NCI-H748 (cell line): ENCODE measurements at regions not wholly inside any gene's neighbourhood (a gene's known extent, or its start where the extent isn't known, plus 50 kb on each side); places are given as distances from the start of the nearest gene placed in this dataset.
"Not testable (repeated sequence)": the region's sequence is repeated elsewhere in the genome, so short reads cannot be mapped to it uniquely, and the experiment has no call there.

ENCODE experiments used
- DNase-seq: peaks from one replicate; lab custom pipeline; 2025; ENCODE audit not compliant: unreplicated experiment; lab: John Stamatoyannopoulos, UW

GRCh38 chr1:100597061-100597741 is 59.3 kb downstream of the GPR88 start:
- no peak for DNase-seq

DNA sequence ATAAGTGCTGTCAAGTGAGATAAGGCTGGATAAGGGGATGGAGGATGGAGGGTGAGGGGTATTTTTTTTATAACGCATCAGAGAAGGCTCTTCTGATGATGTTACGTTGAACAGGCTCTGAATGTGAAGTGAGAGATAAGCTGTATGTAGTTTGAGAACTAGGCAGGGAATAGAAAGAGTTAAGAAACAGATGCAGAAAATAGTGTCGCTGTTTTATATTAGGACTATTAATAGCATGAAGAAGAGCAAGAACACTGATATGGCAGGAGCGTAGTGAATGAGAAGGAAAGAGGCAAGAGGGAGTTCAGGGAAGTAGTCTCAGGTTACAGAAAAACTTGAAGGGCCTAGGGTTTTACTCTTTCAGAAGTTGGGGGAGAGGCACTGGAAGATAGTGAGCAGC is 59.8 kb downstream of the GPR88 start:
- DNase-seq = no peak

GRCh38 chr1:100600377-100600776 is 62.4 kb downstream of the GPR88 start:
- DNase-seq = not testable (repeated sequence)

DNA sequence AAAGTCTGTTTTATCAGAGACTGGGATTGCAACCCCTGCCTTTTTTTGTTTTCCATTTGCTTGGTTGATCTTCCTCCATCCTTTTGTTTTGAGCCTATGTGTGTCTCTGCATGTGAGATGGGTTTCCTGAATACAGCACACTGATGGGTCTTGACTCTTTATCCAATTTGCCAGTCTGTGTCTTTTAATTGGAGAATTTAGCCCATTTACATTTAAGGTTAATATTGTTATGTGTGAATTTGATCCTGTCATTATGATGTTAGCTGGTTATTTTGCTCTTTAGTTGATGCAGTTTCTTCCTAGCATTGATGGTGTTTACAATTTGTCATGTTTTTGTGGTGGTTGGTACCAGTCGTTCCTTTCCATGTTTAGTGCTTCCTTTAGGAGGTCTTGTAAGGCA is 64.1 kb downstream of the GPR88 start:
- not testable (repeated sequence) for DNase-seq

GRCh38 chr1:100604372-100604771 is 66.4 kb downstream of the GPR88 start:
- DNase-seq = no peak

DNA sequence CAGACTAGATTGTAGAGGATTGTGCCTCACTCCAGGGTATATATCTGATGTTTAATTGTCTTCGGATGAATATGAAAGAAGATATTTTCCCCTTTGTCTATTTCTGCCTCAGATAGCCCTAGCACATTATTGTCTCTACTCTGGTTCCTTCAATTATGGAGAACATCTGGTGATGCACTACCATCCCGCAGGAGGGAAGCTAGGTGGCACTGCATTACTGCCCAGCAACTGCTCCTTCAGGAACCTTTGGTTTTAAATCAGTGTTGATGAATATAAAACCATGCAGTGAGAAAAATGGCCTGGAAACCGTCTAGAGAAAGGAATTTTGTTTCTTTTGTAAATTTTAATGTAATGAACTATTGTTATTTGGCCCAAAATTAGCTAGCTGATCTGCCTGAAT is 68.5 kb downstream of the GPR88 start:
- peak; percentile 10 for DNase-seq

DNA sequence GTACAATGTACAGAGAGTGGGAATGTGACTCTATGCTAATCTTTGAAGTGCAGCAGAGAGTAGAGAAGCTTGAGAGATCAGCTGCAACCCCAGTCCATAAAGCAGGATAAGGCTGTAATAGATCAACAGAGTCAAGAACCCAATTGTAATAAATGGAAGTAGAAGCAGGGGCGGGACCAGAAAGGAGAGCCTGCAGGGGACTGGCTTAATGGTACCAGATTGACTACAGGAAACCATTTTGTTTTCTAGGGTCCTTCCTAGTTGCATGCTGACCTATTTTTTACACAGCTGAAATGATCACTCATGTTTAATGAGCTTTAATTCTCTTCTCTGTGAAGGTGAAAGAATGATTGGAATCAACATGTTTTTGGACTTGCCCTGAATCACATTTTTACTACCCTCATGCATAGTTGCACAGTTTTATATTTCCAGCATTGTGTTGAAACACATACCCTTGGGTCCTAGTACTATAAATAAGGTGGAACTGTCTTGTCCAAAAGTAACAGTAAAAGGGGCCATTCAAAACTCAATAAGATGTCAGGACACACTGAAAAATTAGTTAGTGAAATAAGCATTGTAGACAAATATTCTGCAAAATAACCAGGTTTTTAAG is 69.8 kb downstream of the GPR88 start:
- DNase-seq = no peak

GRCh38 chr1:100609849-100610248 is 71.9 kb downstream of the GPR88 start:
- DNase-seq = no peak

DNA sequence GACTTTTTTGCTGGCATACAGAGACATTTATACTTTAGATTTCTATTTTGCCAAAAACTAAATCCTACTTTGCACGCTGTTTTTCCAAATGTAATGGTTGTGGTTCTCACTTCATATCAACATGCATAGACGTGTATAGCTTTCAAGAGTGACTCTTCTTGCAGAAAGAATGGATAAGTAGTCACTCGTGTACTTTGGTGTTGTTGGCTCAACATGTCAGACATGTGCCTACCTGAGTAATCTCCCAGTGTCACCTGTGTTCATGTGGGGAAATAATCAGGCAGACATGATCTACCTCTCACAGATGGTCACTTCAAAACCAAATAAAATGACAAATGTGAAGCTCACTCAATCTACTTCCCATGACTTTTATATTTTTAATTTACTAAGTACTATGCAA is 73.1 kb downstream of the GPR88 start:
- no peak for DNase-seq

GRCh38 chr1:100612540-100612939 is 74.6 kb downstream of the GPR88 start:
- DNase-seq = no peak

DNA sequence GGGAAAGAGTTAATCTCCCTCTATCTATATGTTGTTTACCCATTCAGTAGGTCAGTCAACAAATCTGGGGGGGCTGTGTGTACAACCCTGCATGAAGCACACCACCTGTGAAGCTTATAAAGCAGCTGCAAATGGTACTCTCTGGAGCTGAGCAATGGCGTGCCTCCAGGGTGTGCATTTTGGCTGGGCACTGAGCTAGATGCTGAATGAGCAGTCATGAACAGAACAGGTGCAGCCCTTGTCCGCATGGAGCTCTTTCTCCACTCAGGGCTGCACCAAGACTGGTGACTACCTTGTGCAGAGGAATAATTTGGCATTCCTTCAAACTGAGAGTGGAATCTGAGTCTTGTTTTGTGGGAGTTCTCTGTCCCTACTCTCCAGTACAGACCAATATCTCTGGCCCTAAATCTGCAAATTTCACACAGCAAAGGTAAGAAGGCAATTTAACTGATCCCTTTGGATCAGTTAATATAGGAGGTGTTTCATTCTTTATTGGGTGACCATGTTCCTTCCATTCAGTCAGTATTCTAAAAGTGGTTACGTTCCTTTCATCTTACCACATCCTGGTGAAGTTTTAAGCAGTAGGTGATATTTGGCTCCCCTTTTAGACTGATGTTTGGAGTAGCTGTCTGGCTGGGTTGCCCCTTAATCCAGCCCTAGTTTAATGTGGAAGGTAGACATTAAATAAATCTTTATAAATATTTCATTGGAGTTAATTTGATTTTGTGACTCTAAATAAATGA is 76.0 kb downstream of the GPR88 start:
- DNase-seq = no peak

- DNase-seq = no peak
These were observed 76.6 kb downstream of the GPR88 start for GRCh38 chr1:100614570-100614969.

GRCh38 chr1:100615686-100616085 is 77.7 kb downstream of the GPR88 start:
- DNase-seq = no peak

GRCh38 chr1:100616121-100616621 is 78.2 kb downstream of the GPR88 start:
- no peak for DNase-seq

- no peak for DNase-seq
These were observed 84.1 kb downstream of the GPR88 start for GRCh38 chr1:100622037-100622436.

- DNase-seq = no peak
These were observed 84.6 kb downstream of the GPR88 start for GRCh38 chr1:100622506-100622905.

DNA sequence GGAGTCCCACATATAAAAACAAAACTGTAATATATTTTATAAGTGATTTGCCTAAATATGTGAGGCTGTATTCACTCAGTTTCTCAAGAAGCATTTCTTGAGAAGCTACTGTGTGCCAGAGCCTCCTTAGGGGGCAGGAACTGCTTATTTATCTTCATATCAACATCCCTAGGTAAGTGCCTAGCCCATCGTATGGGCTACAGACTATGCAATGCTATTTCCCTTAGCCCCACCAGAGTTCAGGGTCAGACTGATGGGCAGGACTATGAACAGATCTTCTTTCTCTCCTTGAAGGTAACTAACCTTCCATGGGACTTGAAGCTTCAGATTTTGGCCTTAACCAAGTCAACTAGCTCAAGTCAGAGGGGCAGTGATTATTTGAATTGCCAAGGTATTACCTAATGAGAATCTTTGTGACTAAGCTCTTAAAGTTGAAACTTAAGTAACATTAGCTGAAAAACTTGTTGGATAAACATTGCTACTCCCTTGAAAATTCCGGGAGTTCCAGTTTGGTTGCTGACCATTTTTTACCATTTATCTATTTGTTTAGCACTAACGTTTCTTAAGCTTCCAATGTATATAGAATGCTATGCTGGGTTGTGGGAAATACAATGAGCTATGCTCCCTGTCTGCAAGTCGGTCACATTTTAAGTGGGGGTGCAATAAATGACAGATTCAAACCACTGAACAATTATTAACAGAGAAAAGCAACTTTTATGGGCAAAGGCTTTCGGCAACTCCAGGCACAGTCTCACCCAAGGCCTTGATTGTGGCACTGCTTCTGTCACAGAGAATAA is 85.2 kb downstream of the GPR88 start:
- no peak for DNase-seq

- no peak for DNase-seq
These were observed 87.1 kb downstream of the GPR88 start for GRCh38 chr1:100624886-100625610.

DNA sequence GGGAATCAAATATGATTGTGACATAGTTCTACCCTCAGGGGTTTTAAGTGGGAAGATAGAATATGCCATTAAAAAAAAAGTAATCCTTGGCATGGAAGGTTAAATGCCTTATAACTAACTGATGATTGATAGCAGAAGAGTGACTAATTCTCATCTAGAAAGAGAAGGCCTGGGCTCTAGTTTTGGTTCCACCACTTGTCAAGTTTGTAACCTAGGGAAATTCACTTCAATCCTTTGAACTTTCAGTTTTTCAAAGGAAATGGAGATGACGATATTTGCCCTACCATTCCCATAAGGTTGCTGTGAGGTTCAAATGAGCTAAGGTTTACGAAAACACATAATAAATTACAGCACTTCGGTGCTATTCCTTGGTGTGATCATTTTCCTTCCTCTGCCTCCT is 88.5 kb downstream of the GPR88 start:
- DNase-seq = no peak

DNA sequence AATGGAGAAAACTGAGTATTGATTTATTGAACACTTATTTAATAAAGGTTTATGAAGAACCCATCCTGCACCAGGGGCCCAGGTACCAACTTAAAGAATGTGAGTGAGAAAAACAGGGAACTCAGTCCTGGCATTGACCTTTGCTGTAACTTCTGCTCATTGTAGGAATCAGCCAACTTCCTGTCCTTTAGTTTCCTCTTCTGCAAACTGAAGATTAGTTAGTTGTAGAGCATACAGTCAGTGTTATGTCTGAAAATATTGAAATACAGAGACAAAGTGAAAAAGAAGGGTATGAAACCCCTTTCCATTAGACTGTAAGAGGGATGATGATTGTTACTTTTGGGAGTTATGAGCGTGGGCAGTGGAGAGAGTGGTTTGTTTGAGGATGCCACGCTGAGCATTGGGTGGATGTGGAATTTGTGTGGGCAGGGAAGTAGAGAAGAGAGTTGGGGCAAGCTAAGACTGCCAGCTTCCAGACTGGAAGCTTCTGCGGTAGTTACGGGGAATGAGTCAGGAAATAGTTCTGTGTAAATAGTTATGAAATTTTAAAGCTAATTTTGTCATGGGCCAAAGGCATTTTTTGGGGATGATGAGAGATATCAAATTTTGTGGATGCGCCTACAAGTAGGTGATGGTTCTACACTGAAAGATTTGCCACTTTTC is 89.2 kb downstream of the GPR88 start:
- no peak for DNase-seq
